Heart right ventricle (tissue), 16 donors: ENCODE measurements at regions not wholly inside any gene's neighbourhood (a gene's known extent, or its start where the extent isn't known, plus 50 kb on each side); places are given as distances from the start of the nearest gene placed in this dataset.

ENCODE experiments used
- ATAC-seq, 8 donors: fragments of 200-7000 bp; cut with Tn5 transposase; one replicate each; pipeline ENCODE4 v1.9.1; 2020; ENCODE audit warnings: mild to moderate bottlenecking in 8 of 8, moderate library complexity in 8 of 8, moderate number of reproducible peaks in 1 of 8
- DNase-seq, 2 donors: peaks; one replicate each; pipeline ENCODE4 v3.0.0-alpha.2; 2020
- H3K27ac ChIP-seq, 10 donors: fragments of 200-600 bp; sonication (generic) in 2 of 10; one replicate each; pipeline versions ENCODE4 v1.5.0 to v1.8.0; 2020 to 2022; ENCODE audit warnings: mild to moderate bottlenecking in 3 of 10
- H3K27me3 ChIP-seq, 7 donors: fragments of 200-600 bp; one replicate each; pipeline ENCODE4 v1.8.0; 2021 to 2022; ENCODE audit warnings: mild to moderate bottlenecking in 2 of 7
- H3K36me3 ChIP-seq, 9 donors: fragments of 200-600 bp; sonication (generic) in 1 of 9; one replicate each; pipeline versions ENCODE4 v1.5.0 to v1.8.0; 2020 to 2022; ENCODE audit warnings: mild to moderate bottlenecking in 2 of 9
- H3K4me1 ChIP-seq, 9 donors: fragments of 200-600 bp; sonication (generic) in 1 of 9; one replicate each; pipeline versions ENCODE4 v1.5.0 to v1.8.0; 2020 to 2022; ENCODE audit warnings: mild to moderate bottlenecking in 4 of 9
- H3K4me3 ChIP-seq, 10 donors: fragments of 200-600 bp; sonication (generic) in 2 of 10; one replicate each; pipeline versions ENCODE4 v1.5.0 to v1.8.0; 2020 to 2022; ENCODE audit warnings: mild to moderate bottlenecking in 7 of 10, moderate library complexity in 2 of 10
- H3K9me3 ChIP-seq, 11 donors: fragments of 200-600 bp in 10 of 11; sonication (generic) in 2 of 11; one replicate each; pipeline versions ENCODE4 v1.5.0 to v1.8.0; 2013 to 2022; ENCODE audit warnings: mild to moderate bottlenecking in 2 of 11, control low read depth in 1 of 11, moderate library complexity in 1 of 11
- CTCF ChIP-seq, 9 donors: fragments of 200-600 bp; sonication (generic) in 2 of 9; IDR thresholded peaks; one replicate each; pipeline versions ENCODE4 v1.5.0 to v1.8.0; 2021 to 2022; ENCODE audit warnings: antibody characterized with exemption in 9 of 9, mild to moderate bottlenecking in 5 of 9, moderate library complexity in 1 of 9
- WGBS, 2 donors: extraction: QIAGEN DNeasy Blood & Tissue Kit; methylation state at CpG; one replicate each; pipeline ENCODE4 v1.1.7; 2013; ENCODE audit warnings: inconsistent platforms in 1 of 2; 5-methylcytosine and 5-hydroxymethylcytosine counted together
- intact Hi-C, 10 donors: fragments of 100-400 bp; cut with DNase I; formaldehyde crosslinking; loops; one replicate each; pipeline versions ENCODE4 v1.11.1 to v1.14.2; 2022
- donor health status: Arrhythmogenic right ventricular cardiomyopathy.
- donor health status: ischemic (EF 13 %, LVEDD 7.1; RV severe dilation, severe dysfunction).
- donor health status: healthy with polysubstance abuse.
- donor health status: DM: no; HTN: yes; CAD: no.
- donor health status: DM: no; HTN: no; CAD: no.
- donor health status: ischemic (EF 25% LVEDD 6.9; RV normal size, moderate dysfunction).
- donor health status: ischemic (EF 25% LVEDD 5.7; RV mildly dilated, moderate dysfunction).
- donor health status: healthy.
- donor health status: DM: yes; HTN: yes; CAD: no.
- donor health status: Ischemic cardiomyopathy.
- donor health status: ischemic (EF 35%, LVEDD 5.7; RV mildly dilated, moderate dysfunction).
- donor health status: nonischemic (EF 11% LVEDD 7.7; RV severe dilation, severe dysfunction).
- donor health status: DM: yes; HTN: yes; CAD: no.
- donor health status: PGD.
- donor health status: ischemic (EF 29% LVEDD 5.4; RV normal size, mild dysfunction).
- donor health status: nonischemic (EF 23%, LVEDD 6.1; RV moderate dilation, normal function).

- no peak for ATAC-seq
- Histone ChIP-seq H3K4me1 (no peaks in the 10 kb centered on the region), H3K36me3 (no peaks in the 10 kb centered on the region), H3K27me3 (peaks cover 0 to 37% (median 15%) of the 10 kb centered on the region in 7 donors), H3K9me3 (no peaks in the 10 kb centered on the region), H3K4me3 (no peak overlapping the region), H3K27ac (no peak overlapping the region)
- no peak for TF ChIP-seq CTCF (IDR thresholded peaks at IDR 0.05)
- intact Hi-C loops, result no loop called here
- DNase-seq, result no peak
- WGBS, 2 donors, result 68 to 76% methylated on average over 13 of the region's 13 CpGs
Measured at GRCh38 chr17:5819921-5820685, 235.8 kb upstream of the NLRP1 start.

DNA sequence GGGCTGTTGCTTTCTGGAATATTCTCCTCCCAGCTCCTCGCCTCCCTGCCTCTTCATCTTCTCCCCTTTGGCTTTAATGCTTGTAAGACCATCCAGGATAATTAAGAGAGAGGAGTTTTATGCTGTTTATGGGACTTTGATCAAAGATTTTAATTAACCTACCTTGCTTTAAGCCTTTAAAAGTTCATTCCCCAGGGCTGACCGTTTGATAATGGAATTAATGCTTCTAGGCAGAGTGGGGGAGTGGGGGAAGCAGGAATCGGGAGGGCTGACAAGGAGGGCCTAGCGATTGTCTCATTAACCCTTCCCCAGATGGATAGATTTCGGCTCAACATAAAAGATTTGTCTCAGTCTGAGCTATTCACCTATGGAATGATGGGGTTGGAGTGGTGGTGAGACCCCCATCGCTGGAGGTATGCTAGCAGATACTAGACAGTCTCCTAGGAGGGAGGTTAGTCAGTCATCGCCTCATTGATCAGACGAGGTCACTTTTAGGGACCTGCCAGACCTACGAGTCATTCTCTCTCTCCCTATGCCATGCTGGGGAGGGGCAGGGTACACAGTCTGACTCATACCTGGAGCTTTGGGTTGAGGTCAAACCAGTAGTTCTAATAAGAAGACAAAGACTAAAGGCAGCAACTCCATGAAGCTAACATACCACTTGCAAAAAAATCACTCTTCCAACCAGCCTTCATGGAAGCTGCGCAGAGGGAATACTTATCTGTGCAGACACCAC is 236.6 kb upstream of the NLRP1 start:
- 73 to 75% methylated on average over 10 of the region's 10 CpGs for WGBS, 2 donors
- ATAC-seq (no peak), DNase-seq (no peak)
- H3K27me3 ChIP-seq, result peaks cover 0 to 42% (median 20%) of the 10 kb centered on the region in 7 donors
- no peaks in the 10 kb centered on the region for H3K36me3 ChIP-seq
- TF ChIP-seq CTCF (IDR thresholded peaks at IDR 0.05), result no peak
- H3K27ac ChIP-seq, result no peak overlapping the region
- H3K4me1 ChIP-seq, result no peaks in the 10 kb centered on the region
- H3K9me3 ChIP-seq, result no peaks in the 10 kb centered on the region
- no peak overlapping the region for H3K4me3 ChIP-seq
- intact Hi-C loops, result no loop called here

GRCh38 chr17:5821803-5822202 is 237.5 kb upstream of the NLRP1 start:
- Histone ChIP-seq H3K9me3 (peaks cover 0 to 2% (median 0%) of the 10 kb centered on the region in 11 donors), H3K27me3 (peaks cover 0 to 42% (median 24%) of the 10 kb centered on the region in 7 donors), H3K4me3 (no peak overlapping the region), H3K4me1 (no peaks in the 10 kb centered on the region), H3K36me3 (no peaks in the 10 kb centered on the region), H3K27ac (no peak overlapping the region)
- no peak for TF ChIP-seq CTCF (IDR thresholded peaks at IDR 0.05)
- intact Hi-C loops, result no loop called here
- DNase-seq, result no peak
- 73 to 82% methylated on average over 4 of the region's 4 CpGs for WGBS, 2 donors
- ATAC-seq, result no peak

DNA sequence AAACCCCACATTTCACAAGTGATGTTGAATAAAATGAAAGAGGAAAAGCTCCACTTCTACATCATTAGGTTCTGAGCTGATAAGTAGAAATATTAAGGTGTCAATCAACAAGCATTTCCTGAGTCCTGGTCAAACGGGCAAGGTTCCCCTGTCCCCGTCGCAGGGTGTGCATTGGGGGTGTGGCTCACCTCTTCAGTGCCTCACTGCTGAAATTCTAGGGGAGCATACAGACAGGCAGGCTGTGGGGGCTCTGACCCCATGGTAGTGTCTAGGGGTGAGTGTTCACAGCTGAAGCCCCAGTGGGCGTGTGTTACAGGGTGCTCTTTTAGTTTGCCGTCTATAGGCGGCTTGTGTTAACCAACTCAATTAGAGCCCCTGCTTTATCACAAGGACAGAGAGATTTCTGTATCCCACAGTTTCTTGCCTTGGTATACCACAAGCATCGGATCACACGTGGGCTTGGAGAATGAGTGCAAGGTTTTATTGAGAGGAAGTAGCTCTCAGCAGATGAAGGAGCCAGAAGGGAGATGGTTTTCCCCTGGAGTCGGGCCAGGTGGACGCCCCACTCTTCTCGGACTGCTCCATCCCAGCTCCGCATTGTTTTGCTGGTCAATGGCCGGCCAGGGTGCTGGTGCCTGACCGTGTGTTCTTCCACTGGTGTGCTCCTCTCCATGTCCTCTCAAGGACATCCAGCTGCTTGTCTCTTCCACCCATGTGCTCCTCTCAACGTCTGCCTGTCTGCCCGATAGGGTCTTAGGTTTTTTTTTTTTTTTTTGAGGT is 238.2 kb upstream of the NLRP1 start:
- H3K9me3 ChIP-seq, result peaks cover 0 to 9% (median 0%) of the 10 kb centered on the region in 11 donors
- H3K27ac ChIP-seq, result no peak overlapping the region
- intact Hi-C loops, result no loop called here
- no peaks in the 10 kb centered on the region for H3K36me3 ChIP-seq
- H3K4me3 ChIP-seq, result no peak overlapping the region
- WGBS, 2 donors, result 63 to 67% methylated on average over 16 of the region's 16 CpGs
- no peak for TF ChIP-seq CTCF (IDR thresholded peaks at IDR 0.05)
- ATAC-seq (no peak), DNase-seq (no peak)
- H3K27me3 ChIP-seq, result peaks cover 0 to 36% (median 17%) of the 10 kb centered on the region in 7 donors
- H3K4me1 ChIP-seq, result no peaks in the 10 kb centered on the region
